GM18508 (cell line): ENCODE measurements at regions not wholly inside any gene's neighbourhood (a gene's known extent, or its start where the extent isn't known, plus 50 kb on each side); places are given as distances from the start of the nearest gene placed in this dataset.

Experiments
- ATAC-seq: cut with Tn5 transposase; IDR thresholded peaks from one replicate; pipeline ENCODE4 v1.9.1; 2021; ENCODE audit warnings: moderate number of reproducible peaks; ENCODE audit not compliant: insufficient read depth, unreplicated experiment

- ATAC-seq, result no peak
These were observed 271.7 kb downstream of the RBM43 start for GRCh38 chr2:150989969-150990368.

GRCh38 chr2:150985741-150986140 lies 275.9 kb downstream of the RBM43 start:
- no peak for ATAC-seq

- no peak for ATAC-seq
These were observed 278.3 kb downstream of the RBM43 start for GRCh38 chr2:150983314-150983897.

- ATAC-seq, result no peak
These were observed 279.8 kb downstream of the RBM43 start for GRCh38 chr2:150981826-150982225.

- no peak for ATAC-seq
These were observed 283.6 kb downstream of the RBM43 start for GRCh38 chr2:150978053-150978452.

GRCh38 chr2:150977296-150977695 lies 284.4 kb downstream of the RBM43 start:
- ATAC-seq, result no peak

GRCh38 chr2:150976604-150977003 lies 285.1 kb downstream of the RBM43 start:
- no peak for ATAC-seq

- ATAC-seq, result no peak
These were observed 286.8 kb downstream of the RBM43 start for GRCh38 chr2:150974864-150975263.

- ATAC-seq, result no peak
These were observed 287.4 kb downstream of the RBM43 start for GRCh38 chr2:150974234-150974633.

- no peak for ATAC-seq
These were observed 289.8 kb downstream of the RBM43 start for GRCh38 chr2:150971910-150972309.

GRCh38 chr2:150963336-150963735 lies 298.3 kb downstream of the RBM43 start:
- no peak for ATAC-seq

GRCh38 chr2:150955231-150955630 lies 306.4 kb downstream of the RBM43 start:
- ATAC-seq, result no peak

GRCh38 chr2:150946831-150947230 lies 314.8 kb downstream of the RBM43 start:
- no peak for ATAC-seq

GRCh38 chr2:150944315-150944714 lies 317.3 kb downstream of the RBM43 start:
- no peak for ATAC-seq

GRCh38 chr2:150939087-150939486 lies 322.6 kb downstream of the RBM43 start:
- ATAC-seq, result no peak

GRCh38 chr2:150938527-150938926 lies 323.1 kb downstream of the RBM43 start:
- ATAC-seq, result no peak

- ATAC-seq, result no peak
These were observed 324.6 kb downstream of the RBM43 start for GRCh38 chr2:150937030-150937429.

GRCh38 chr2:150931451-150931850 lies 330.2 kb downstream of the RBM43 start:
- ATAC-seq, result no peak

GRCh38 chr2:150925611-150926010 lies 336.1 kb downstream of the RBM43 start:
- no peak for ATAC-seq

- no peak for ATAC-seq
These were observed 336.8 kb downstream of the RBM43 start for GRCh38 chr2:150924878-150925277.

GRCh38 chr2:150919901-150920300 lies 341.8 kb downstream of the RBM43 start:
- ATAC-seq, result no peak

GRCh38 chr2:150917961-150918713 lies 343.5 kb downstream of the RBM43 start:
- no peak for ATAC-seq
